Neural cell (in vitro differentiated cells): ENCODE measurements at regions not wholly inside any gene's neighbourhood (a gene's known extent, or its start where the extent isn't known, plus 50 kb on each side); places are given as distances from the start of the nearest gene placed in this dataset.

Experiments used
- EP300 ChIP-seq: fragments of 450-650 bp; conservative IDR thresholded peaks from 2 replicates; pipeline ENCODE4 v1.6.1; 2014; ENCODE audit warnings: antibody characterized with exemption, mild to moderate bottlenecking, moderate library complexity; ENCODE audit not compliant: poor library complexity, severe bottlenecking
- EZH2 ChIP-seq: fragments of 200-600, 300-800 bp; shearing (Covaris generic), sonication (generic); IDR thresholded peaks from 2 replicates; pipeline ENCODE4 v1.6.1; 2014; ENCODE audit warnings: antibody characterized with exemption, low read length, borderline replicate concordance, mild to moderate bottlenecking; ENCODE audit not compliant: insufficient read depth, poor library complexity, severe bottlenecking
- MXI1 ChIP-seq: fragments of 450-650 bp; conservative IDR thresholded peaks from 2 replicates; pipeline ENCODE4 v1.6.1; 2014; ENCODE audit warnings: antibody characterized with exemption, mild to moderate bottlenecking; ENCODE audit not compliant: poor library complexity, severe bottlenecking
- POLR2AphosphoS5 ChIP-seq: IDR thresholded peaks from 2 replicates; pipeline ENCODE4 v1.6.1; 2012
- RAD21 ChIP-seq: fragments of 450-650 bp; conservative IDR thresholded peaks from 2 replicates; pipeline ENCODE4 v1.6.1; 2014; ENCODE audit warnings: antibody characterized with exemption, mild to moderate bottlenecking, moderate library complexity
- SMC3 ChIP-seq: fragments of 450-650 bp; conservative IDR thresholded peaks from 2 replicates; pipeline ENCODE4 v1.6.1; 2014; ENCODE audit warnings: antibody characterized with exemption, mild to moderate bottlenecking, moderate library complexity; ENCODE audit not compliant: poor library complexity
- TAF1 ChIP-seq: IDR thresholded peaks from 2 replicates; pipeline ENCODE4 v1.6.1; 2012; ENCODE audit warnings: low read depth
- TF ChIP-seq, protein P1 (sequence below): fragments of 450-650 bp; IDR thresholded peaks from 2 replicates; pipeline ENCODE4 v1.5.1; 2014; ENCODE audit warnings: antibody characterized with exemption, mild to moderate bottlenecking, moderate library complexity; ENCODE audit not compliant: poor library complexity, severe bottlenecking
- TF ChIP-seq, protein P2 (sequence below): IDR thresholded peaks from 2 replicates; pipeline ENCODE4 v1.6.1; 2012; ENCODE audit warnings: borderline replicate concordance

DNA sequence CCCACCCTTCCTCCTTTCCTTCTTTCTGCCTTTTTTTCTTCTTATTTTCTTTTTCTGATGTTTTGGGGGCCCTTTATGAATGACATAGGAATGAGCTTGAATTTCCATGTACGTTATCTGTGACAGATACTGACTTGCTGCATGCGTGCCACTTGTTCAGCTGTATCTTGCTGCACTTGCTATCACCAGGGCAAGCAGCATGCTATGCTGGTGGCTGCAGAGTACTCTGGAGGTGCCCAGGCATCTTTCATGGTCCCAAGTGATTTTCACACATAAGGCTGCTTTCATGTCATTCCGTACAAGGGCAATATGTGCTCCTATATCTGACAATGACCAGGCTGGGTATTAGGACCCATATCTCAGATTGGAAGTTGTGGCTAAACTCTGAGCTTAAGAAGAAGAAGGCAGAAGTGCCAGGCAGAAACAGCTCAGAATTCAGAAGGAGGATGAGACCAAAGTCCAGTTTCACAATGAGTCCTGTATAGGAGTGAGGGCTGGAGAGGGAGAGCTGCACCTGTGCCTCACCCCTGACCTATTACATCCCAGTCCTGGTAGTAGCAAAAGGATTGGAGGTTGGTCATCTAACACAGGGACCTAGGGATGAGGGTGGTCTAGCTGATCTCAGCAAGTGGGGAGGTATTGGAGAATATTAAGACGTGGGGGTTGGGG lies 299.0 kb upstream of the DDHD1 start:
- TF ChIP-seq, protein P1, sequence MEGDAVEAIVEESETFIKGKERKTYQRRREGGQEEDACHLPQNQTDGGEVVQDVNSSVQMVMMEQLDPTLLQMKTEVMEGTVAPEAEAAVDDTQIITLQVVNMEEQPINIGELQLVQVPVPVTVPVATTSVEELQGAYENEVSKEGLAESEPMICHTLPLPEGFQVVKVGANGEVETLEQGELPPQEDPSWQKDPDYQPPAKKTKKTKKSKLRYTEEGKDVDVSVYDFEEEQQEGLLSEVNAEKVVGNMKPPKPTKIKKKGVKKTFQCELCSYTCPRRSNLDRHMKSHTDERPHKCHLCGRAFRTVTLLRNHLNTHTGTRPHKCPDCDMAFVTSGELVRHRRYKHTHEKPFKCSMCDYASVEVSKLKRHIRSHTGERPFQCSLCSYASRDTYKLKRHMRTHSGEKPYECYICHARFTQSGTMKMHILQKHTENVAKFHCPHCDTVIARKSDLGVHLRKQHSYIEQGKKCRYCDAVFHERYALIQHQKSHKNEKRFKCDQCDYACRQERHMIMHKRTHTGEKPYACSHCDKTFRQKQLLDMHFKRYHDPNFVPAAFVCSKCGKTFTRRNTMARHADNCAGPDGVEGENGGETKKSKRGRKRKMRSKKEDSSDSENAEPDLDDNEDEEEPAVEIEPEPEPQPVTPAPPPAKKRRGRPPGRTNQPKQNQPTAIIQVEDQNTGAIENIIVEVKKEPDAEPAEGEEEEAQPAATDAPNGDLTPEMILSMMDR: no peak
- no peak for TF ChIP-seq POLR2AphosphoS5
- TF ChIP-seq RAD21: no peak
- TF ChIP-seq MXI1: no peak
- TF ChIP-seq, protein P2, sequence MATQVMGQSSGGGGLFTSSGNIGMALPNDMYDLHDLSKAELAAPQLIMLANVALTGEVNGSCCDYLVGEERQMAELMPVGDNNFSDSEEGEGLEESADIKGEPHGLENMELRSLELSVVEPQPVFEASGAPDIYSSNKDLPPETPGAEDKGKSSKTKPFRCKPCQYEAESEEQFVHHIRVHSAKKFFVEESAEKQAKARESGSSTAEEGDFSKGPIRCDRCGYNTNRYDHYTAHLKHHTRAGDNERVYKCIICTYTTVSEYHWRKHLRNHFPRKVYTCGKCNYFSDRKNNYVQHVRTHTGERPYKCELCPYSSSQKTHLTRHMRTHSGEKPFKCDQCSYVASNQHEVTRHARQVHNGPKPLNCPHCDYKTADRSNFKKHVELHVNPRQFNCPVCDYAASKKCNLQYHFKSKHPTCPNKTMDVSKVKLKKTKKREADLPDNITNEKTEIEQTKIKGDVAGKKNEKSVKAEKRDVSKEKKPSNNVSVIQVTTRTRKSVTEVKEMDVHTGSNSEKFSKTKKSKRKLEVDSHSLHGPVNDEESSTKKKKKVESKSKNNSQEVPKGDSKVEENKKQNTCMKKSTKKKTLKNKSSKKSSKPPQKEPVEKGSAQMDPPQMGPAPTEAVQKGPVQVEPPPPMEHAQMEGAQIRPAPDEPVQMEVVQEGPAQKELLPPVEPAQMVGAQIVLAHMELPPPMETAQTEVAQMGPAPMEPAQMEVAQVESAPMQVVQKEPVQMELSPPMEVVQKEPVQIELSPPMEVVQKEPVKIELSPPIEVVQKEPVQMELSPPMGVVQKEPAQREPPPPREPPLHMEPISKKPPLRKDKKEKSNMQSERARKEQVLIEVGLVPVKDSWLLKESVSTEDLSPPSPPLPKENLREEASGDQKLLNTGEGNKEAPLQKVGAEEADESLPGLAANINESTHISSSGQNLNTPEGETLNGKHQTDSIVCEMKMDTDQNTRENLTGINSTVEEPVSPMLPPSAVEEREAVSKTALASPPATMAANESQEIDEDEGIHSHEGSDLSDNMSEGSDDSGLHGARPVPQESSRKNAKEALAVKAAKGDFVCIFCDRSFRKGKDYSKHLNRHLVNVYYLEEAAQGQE: no peak
- no peak for TF ChIP-seq EZH2
- no peak for TF ChIP-seq SMC3
- no peak for TF ChIP-seq TAF1
- TF ChIP-seq EP300: no peak
